ENCODE measurements at regions not wholly inside any gene's neighbourhood (a gene's known extent, or its start where the extent isn't known, plus 50 kb on each side); places are given as distances from the start of the nearest gene placed in this dataset.

GRCh38 chrX:20373063-20373462 lies 106.4 kb upstream of the RPS6KA3 start:
- ATAC-seq, result no peak

GRCh38 chrX:20372533-20372932 lies 105.8 kb upstream of the RPS6KA3 start:
- no peak for ATAC-seq

- ATAC-seq, result no peak
Observed at GRCh38 chrX:20369468-20369867, 102.8 kb upstream of the RPS6KA3 start.

GRCh38 chrX:20364238-20364637 lies 97.5 kb upstream of the RPS6KA3 start:
- no peak for ATAC-seq

- no peak for ATAC-seq
Observed at GRCh38 chrX:20363275-20363674, 96.6 kb upstream of the RPS6KA3 start.

- no peak for ATAC-seq
Observed at GRCh38 chrX:20362268-20363267, 95.9 kb upstream of the RPS6KA3 start.

GRCh38 chrX:20361890-20362262 lies 95.2 kb upstream of the RPS6KA3 start:
- no peak for ATAC-seq

- no peak for ATAC-seq
Observed at GRCh38 chrX:20361081-20361889, 94.6 kb upstream of the RPS6KA3 start.

GRCh38 chrX:20355187-20355586 lies 88.5 kb upstream of the RPS6KA3 start:
- ATAC-seq, result no peak

- no peak for ATAC-seq
Observed at GRCh38 chrX:20354505-20354904, 87.8 kb upstream of the RPS6KA3 start.

GRCh38 chrX:20352935-20353336 lies 86.2 kb upstream of the RPS6KA3 start:
- ATAC-seq, result no peak

GRCh38 chrX:20352504-20352903 lies 85.8 kb upstream of the RPS6KA3 start:
- no peak for ATAC-seq

GRCh38 chrX:20350596-20350995 lies 83.9 kb upstream of the RPS6KA3 start:
- no peak for ATAC-seq

GRCh38 chrX:20348139-20348538 lies 81.4 kb upstream of the RPS6KA3 start:
- no peak for ATAC-seq

GRCh38 chrX:20347481-20347880 lies 80.8 kb upstream of the RPS6KA3 start:
- no peak for ATAC-seq

GRCh38 chrX:20333672-20334071 lies 67.0 kb upstream of the RPS6KA3 start:
- ATAC-seq, result no peak

GRCh38 chrX:20330545-20330944 lies 63.8 kb upstream of the RPS6KA3 start:
- ATAC-seq, result no peak

GRCh38 chrX:20329435-20329834 lies 62.7 kb upstream of the RPS6KA3 start:
- ATAC-seq, result no peak

- ATAC-seq, result no peak
Observed at GRCh38 chrX:20325786-20326388, 59.2 kb upstream of the RPS6KA3 start.

GRCh38 chrX:20322887-20323286 lies 56.2 kb upstream of the RPS6KA3 start:
- no peak for ATAC-seq

- ATAC-seq, result no peak
Observed at GRCh38 chrX:20320461-20321159, 53.9 kb upstream of the RPS6KA3 start.

GRCh38 chrX:20319054-20319453 lies 52.3 kb upstream of the RPS6KA3 start:
- no peak for ATAC-seq

- ATAC-seq, result no peak
Observed at GRCh38 chrX:20317873-20318272, 51.2 kb upstream of the RPS6KA3 start.
